IMR-90 (cell line): ENCODE measurements at regions not wholly inside any gene's neighbourhood (a gene's known extent, or its start where the extent isn't known, plus 50 kb on each side); places are given as distances from the start of the nearest gene placed in this dataset.

Experiments
- ATAC-seq: fragments of 200-7000 bp; cut with Tn5 transposase; 2 replicates; pipeline ENCODE4 v1.9.1; 2020; ENCODE audit warnings: low read depth, mild to moderate bottlenecking, moderate library complexity
- BruUV-seq: library from RNA; stranded (reverse); fragments of 400-500 nt; replicated peaks from 2 replicates; lab custom pipeline; 2021; lab: Mats Ljungman, UMichigan
- CTCF ChIA-PET: fragments of 300-600 bp; formaldehyde crosslinking; extraction: SDS; loops from one replicate; lab custom pipeline; 2021; ENCODE audit warnings: antibody characterized with exemption; lab: Yijun Ruan, JAX
- POLR2A ChIA-PET: fragments of 300-600 bp; sonication (Branson Sonifier 250); formaldehyde crosslinking; loops from one replicate; lab custom pipeline; 2022; ENCODE audit warnings: antibody characterized with exemption; ENCODE audit not compliant: unreplicated experiment; lab: Charles Lee
- DNase-seq: peaks from one replicate; pipeline ENCODE4 v3.0.0; 2013
- H2AFZ ChIP-seq: replicated peaks from 2 replicates; pipeline ENCODE3; 2013; ENCODE audit warnings: low read length, mild to moderate bottlenecking; ENCODE audit not compliant: poor library complexity
- H2AK5ac ChIP-seq: 2 replicates; pipeline ENCODE4 v1.6.1; 2013; ENCODE audit warnings: low read depth, low read length, inconsistent platforms
- H2AK9ac ChIP-seq: replicated peaks from 2 replicates; pipeline ENCODE3; 2013; ENCODE audit warnings: mild to moderate bottlenecking, low read depth, low read length, moderate library complexity; ENCODE audit not compliant: poor library complexity
- H2BK120ac ChIP-seq: 2 replicates; pipeline ENCODE4 v1.6.1; 2013; ENCODE audit warnings: low read depth, low read length, inconsistent platforms
- H2BK15ac ChIP-seq: 3 replicates; pipeline ENCODE4 v1.6.1; 2013; ENCODE audit warnings: low read depth, low read length, inconsistent platforms
- H2BK20ac ChIP-seq: 2 replicates; pipeline ENCODE4 v1.6.1; 2013; ENCODE audit warnings: low read depth, mild to moderate bottlenecking, inconsistent platforms, low read length, moderate library complexity
- H2BK5ac ChIP-seq: 2 replicates; pipeline ENCODE4 v1.6.1; 2013; ENCODE audit warnings: mild to moderate bottlenecking, low read depth, low read length, inconsistent platforms; ENCODE audit not compliant: poor library complexity, severe bottlenecking
- H3K14ac ChIP-seq: replicated peaks from 2 replicates; pipeline ENCODE4 v1.6.1; 2013; ENCODE audit warnings: low read depth, low read length, inconsistent platforms
- H3K18ac ChIP-seq: 2 replicates; pipeline ENCODE4 v1.6.1; 2013; ENCODE audit warnings: low read depth, low read length, control low read depth
- H3K23ac ChIP-seq: 2 replicates; pipeline ENCODE4 v1.6.1; 2013; ENCODE audit warnings: low read depth, low read length, inconsistent platforms
- H3K27ac ChIP-seq: 2 replicates; pipeline ENCODE4 v1.5.1; 2013; ENCODE audit warnings: mild to moderate bottlenecking, control low read depth, low read length; ENCODE audit not compliant: insufficient read depth
- H3K27me3 ChIP-seq: 2 replicates; pipeline ENCODE4 v1.6.1; 2013; ENCODE audit warnings: low read length; ENCODE audit not compliant: control insufficient read depth, insufficient read depth
- H3K36me3 ChIP-seq: 2 replicates; pipeline ENCODE4 v1.6.1; 2013; ENCODE audit warnings: low read length, mixed read lengths; ENCODE audit not compliant: control insufficient read depth, insufficient read depth
- H3K4ac ChIP-seq: 2 replicates; pipeline ENCODE4 v1.6.1; 2013; ENCODE audit warnings: low read depth, low read length, inconsistent platforms
- H3K4me1 ChIP-seq: 2 replicates; pipeline ENCODE4 v1.6.1; 2013; ENCODE audit warnings: low read length, mixed read lengths; ENCODE audit not compliant: control insufficient read depth, insufficient read depth
- H3K4me2 ChIP-seq: 2 replicates; pipeline ENCODE4 v1.6.1; 2013; ENCODE audit warnings: low read depth, mild to moderate bottlenecking, control low read depth, low read length, moderate library complexity
- H3K4me3 ChIP-seq: 2 replicates; pipeline ENCODE4 v1.5.1; 2013; ENCODE audit warnings: low read depth, mild to moderate bottlenecking, control low read depth, low read length, moderate library complexity; ENCODE audit not compliant: insufficient read depth
- H3K56ac ChIP-seq: 2 replicates; pipeline ENCODE4 v1.6.1; 2013; ENCODE audit warnings: low read length, inconsistent platforms; ENCODE audit not compliant: insufficient read depth; ENCODE audit errors: extremely low read depth
- H3K79me1 ChIP-seq, 2 experiments: 2 replicates each; pipeline ENCODE4 v1.6.1; 2013; ENCODE audit warnings: low read length in 2 of 2, inconsistent platforms in 1 of 2, low read depth in 1 of 2
- H3K9ac ChIP-seq: 2 replicates; pipeline ENCODE4 v1.6.1; 2013; ENCODE audit warnings: low read depth, low read length, control low read depth
- H3K9me1 ChIP-seq: 2 replicates; pipeline ENCODE4 v1.6.1; 2013; ENCODE audit warnings: low read length, inconsistent platforms; ENCODE audit not compliant: insufficient read depth
- H3K9me3 ChIP-seq: 2 replicates; pipeline ENCODE4 v1.6.1; 2013; ENCODE audit warnings: low read length; ENCODE audit not compliant: control insufficient read depth, insufficient read depth
- H4K20me1 ChIP-seq: 2 replicates; pipeline ENCODE4 v1.6.1; 2013; ENCODE audit warnings: low read length, inconsistent platforms; ENCODE audit not compliant: insufficient read depth
- H4K5ac ChIP-seq: 2 replicates; pipeline ENCODE4 v1.6.1; 2013; ENCODE audit warnings: mild to moderate bottlenecking, low read depth, low read length, control low read depth
- H4K8ac ChIP-seq, 2 experiments: 2 replicates each; pipeline ENCODE4 v1.6.1; 2013; ENCODE audit warnings: low read depth in 2 of 2, low read length in 2 of 2, control low read depth in 1 of 2, inconsistent platforms in 1 of 2
- H4K91ac ChIP-seq: 2 replicates; pipeline ENCODE4 v1.6.1; 2013; ENCODE audit warnings: low read depth, low read length, inconsistent platforms; ENCODE audit not compliant: insufficient read depth
- BHLHE40 ChIP-seq: fragments of 150-350 bp; IDR thresholded peaks from 2 replicates; pipeline ENCODE4 v1.6.1; 2016; ENCODE audit warnings: mild to moderate bottlenecking, low read depth, low read length
- CEBPB ChIP-seq: IDR thresholded peaks from 2 replicates; pipeline ENCODE4 v1.6.1; 2012; ENCODE audit warnings: low read depth, low read length, improper control_type of control experiment
- CHD1 ChIP-seq: IDR thresholded peaks from 2 replicates; pipeline ENCODE4 v1.6.1; 2012; ENCODE audit warnings: low read depth, low read length, improper control_type of control experiment
- CTCF ChIP-seq: conservative IDR thresholded peaks from 2 replicates; pipeline ENCODE4 v1.5.1; 2012; ENCODE audit warnings: mild to moderate bottlenecking, low read depth, low read length, improper control_type of control experiment
- ELK1 ChIP-seq: fragments of 150-350 bp; IDR thresholded peaks from 2 replicates; pipeline ENCODE4 v1.6.1; 2016; ENCODE audit warnings: low read depth, mild to moderate bottlenecking, low read length, moderate library complexity, borderline replicate concordance
- FOS ChIP-seq: fragments of 150-350 bp; IDR thresholded peaks from 2 replicates; pipeline ENCODE4 v1.6.1; 2016; ENCODE audit warnings: low read depth, low read length
- MAFK ChIP-seq: IDR thresholded peaks from 2 replicates; pipeline ENCODE4 v1.6.1; 2012; ENCODE audit warnings: low read depth, low read length, improper control_type of control experiment
- MAZ ChIP-seq: IDR thresholded peaks from 2 replicates; pipeline ENCODE4 v1.6.1; 2012; ENCODE audit warnings: low read depth, mild to moderate bottlenecking, low read length, improper control_type of control experiment, moderate library complexity, borderline replicate concordance
- MXI1 ChIP-seq: IDR thresholded peaks from 2 replicates; pipeline ENCODE4 v1.6.1; 2012; ENCODE audit warnings: low read depth, mild to moderate bottlenecking, low read length, moderate library complexity, borderline replicate concordance
- NFE2L2 ChIP-seq: fragments of 150-350 bp; IDR thresholded peaks from 2 replicates; pipeline ENCODE4 v1.6.1; 2016; ENCODE audit warnings: low read depth, mild to moderate bottlenecking, low read length
- POLR2A ChIP-seq: IDR thresholded peaks from 2 replicates; pipeline ENCODE4 v1.6.1; 2012; ENCODE audit warnings: mild to moderate bottlenecking, low read depth, low read length
- RAD21 ChIP-seq: IDR thresholded peaks from 2 replicates; pipeline ENCODE4 v1.6.1; 2012; ENCODE audit warnings: low read length, improper control_type of control experiment
- RCOR1 ChIP-seq: IDR thresholded peaks from 2 replicates; pipeline ENCODE4 v1.6.1; 2012; ENCODE audit warnings: mild to moderate bottlenecking, low read length, improper control_type of control experiment; ENCODE audit not compliant: insufficient replicate concordance
- RFX5 ChIP-seq: IDR thresholded peaks from 2 replicates; pipeline ENCODE4 v1.8.0; 2012; ENCODE audit warnings: low read depth, mild to moderate bottlenecking, low read length, moderate library complexity
- SMC3 ChIP-seq: fragments of 150-350 bp; IDR thresholded peaks from 2 replicates; pipeline ENCODE4 v1.6.1; 2016; ENCODE audit warnings: low read depth, mild to moderate bottlenecking, antibody characterized with exemption, low read length, moderate library complexity
- USF2 ChIP-seq: fragments of 150-350 bp; IDR thresholded peaks from 2 replicates; pipeline ENCODE4 v1.6.1; 2017; ENCODE audit warnings: mild to moderate bottlenecking, antibody characterized with exemption, low read length, low read depth
- WGBS, 2 experiments: methylation state at CpG; one replicate each; pipeline versions ENCODE4 v1.1.5 to v1.1.7; 2013; ENCODE audit warnings: missing lambda C conversion rate in 2 of 2; ENCODE audit not compliant: insufficient read length in 1 of 2; ENCODE audit errors: extremely low coverage in 2 of 2; 5-methylcytosine and 5-hydroxymethylcytosine counted together
- dilution Hi-C: fragments of 300-500 bp; cut with HindIII; formaldehyde crosslinking; loops from one replicate; pipeline ENCODE4 v1.14.3; 2018; ENCODE audit warnings: low sequenced_read_pairs; ENCODE audit not compliant: unreplicated experiment
- in situ Hi-C: fragments of 300-500 bp; cut with MboI; formaldehyde crosslinking; loops from 3 replicates; pipeline ENCODE4 v1.14.3; 2019; ENCODE audit warnings: low sequenced_read_pairs, inconsistent platforms, mixed read lengths
- intact Hi-C: fragments of 100-400 bp; cut with micrococcal nuclease; formaldehyde crosslinking; loops from 2 replicates; pipeline ENCODE4 v1.10.0; 2022

- DNase-seq (peak; percentile 73), ATAC-seq (no peak; the same call in 1 of the 2 replicates)
- Histone ChIP-seq H3K18ac (no peak overlapping the region), H3K23ac (no peak overlapping the region), H3K9me1 (no peaks in the 10 kb centered on the region), H3K4me1 (peaks cover 5% of the 10 kb centered on the region), H3K27me3 (no peaks in the 10 kb centered on the region), H3K9me3 (no peaks in the 10 kb centered on the region), H3K4me3 (no peak overlapping the region), H4K20me1 (no peaks in the 10 kb centered on the region), H3K14ac (no peak overlapping the region), H2BK20ac (no peak overlapping the region), H3K9ac (no peak overlapping the region), H2AFZ (no peak overlapping the region), H2BK15ac (no peak overlapping the region), H3K36me3 (no peaks in the 10 kb centered on the region), H3K27ac (no peak overlapping the region), H4K8ac (no peak overlapping the region), H3K4ac (no peak overlapping the region), H2AK9ac (no peak overlapping the region), H4K5ac (no peak overlapping the region), H2BK5ac (no peak overlapping the region), H4K91ac (no peak overlapping the region), H3K4me2 (no peak overlapping the region), H2AK5ac (no peak overlapping the region), H3K79me1 (no peaks in the 10 kb centered on the region), H2BK120ac (no peak overlapping the region), H3K56ac (no peak overlapping the region)
- in situ Hi-C loops (no loop called here), intact Hi-C loops (no loop called here), dilution Hi-C loops (no loop called here)
- BruUV-seq, result no TSS peak
- ChIA-PET CTCF (interaction anchor here (0.7 kb wide), 1 partner anchor 334 kb away, joined by 3 read pairs; no protein-coding TSS in a partner anchor), POLR2A (no interaction called here)
- TF ChIP-seq USF2, result no peak
- no peak for TF ChIP-seq NFE2L2
- no peak for TF ChIP-seq MAZ
- no peak for TF ChIP-seq MAFK
- no peak for TF ChIP-seq POLR2A
- no peak for TF ChIP-seq MXI1
- TF ChIP-seq RAD21, result no peak
- no peak for TF ChIP-seq CHD1
- TF ChIP-seq ELK1, result no peak
- no peak for TF ChIP-seq RFX5
- TF ChIP-seq FOS, result no peak
- no peak for TF ChIP-seq SMC3
- TF ChIP-seq CTCF, result no peak
- TF ChIP-seq BHLHE40, result no peak
- no peak for TF ChIP-seq RCOR1
- TF ChIP-seq CEBPB, result no peak
- 33% methylated on average over 1 of the region's 7 CpGs; no CpG with 5 or more reads in 1 of the 2 experiments for WGBS, 2 experiments
These were observed 313.6 kb upstream of the DDX53 start for GRCh38 chrX:22686138-22686541.
